ENCODE measurements at regions not wholly inside any gene's neighbourhood (a gene's known extent, or its start where the extent isn't known, plus 50 kb on each side); places are given as distances from the start of the nearest gene placed in this dataset.

DNA sequence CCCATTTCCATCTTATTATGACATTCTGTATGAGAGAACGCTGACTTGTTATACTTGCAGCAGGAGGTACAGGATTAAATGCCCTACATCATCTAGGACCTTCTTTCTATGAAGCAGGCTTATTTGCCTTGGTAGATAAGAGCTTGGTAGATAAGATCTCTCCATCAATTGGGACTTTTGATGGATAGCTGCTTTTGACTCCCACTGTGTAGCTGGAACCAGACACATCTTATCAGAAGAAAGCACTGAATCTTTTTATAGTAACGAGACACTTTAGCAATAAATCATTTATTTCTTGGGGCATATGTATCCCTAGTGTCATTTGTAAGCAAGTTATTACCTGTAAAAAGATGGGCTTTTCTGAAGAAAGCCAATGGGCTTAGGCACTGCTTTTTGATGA is 613.9 kb downstream of the TECRL start:
- Histone ChIP-seq H3K9me3 (ENCODE audit: control insufficient read depth, low read length) (no peaks in the 10 kb centered on the region), H3K4me1 (ENCODE audit: control insufficient read depth, insufficient read depth, low read length) (no peaks in the 10 kb centered on the region), H3K27ac (ENCODE audit: low read depth, low read length) (no peak overlapping the region), H3K36me3 (ENCODE audit: control insufficient read depth, insufficient read depth, low read length) (no peaks in the 10 kb centered on the region), H3K9ac (ENCODE audit: extremely low read depth, low read length, poor library complexity, severe bottlenecking) (no peak overlapping the region), H3K27me3 (ENCODE audit: control insufficient read depth, insufficient read depth, low read length, poor library complexity, severe bottlenecking) (no peaks in the 10 kb centered on the region), H3K4me3 (ENCODE audit: low read length) (no peak overlapping the region)
- TF ChIP-seq, protein P1, sequence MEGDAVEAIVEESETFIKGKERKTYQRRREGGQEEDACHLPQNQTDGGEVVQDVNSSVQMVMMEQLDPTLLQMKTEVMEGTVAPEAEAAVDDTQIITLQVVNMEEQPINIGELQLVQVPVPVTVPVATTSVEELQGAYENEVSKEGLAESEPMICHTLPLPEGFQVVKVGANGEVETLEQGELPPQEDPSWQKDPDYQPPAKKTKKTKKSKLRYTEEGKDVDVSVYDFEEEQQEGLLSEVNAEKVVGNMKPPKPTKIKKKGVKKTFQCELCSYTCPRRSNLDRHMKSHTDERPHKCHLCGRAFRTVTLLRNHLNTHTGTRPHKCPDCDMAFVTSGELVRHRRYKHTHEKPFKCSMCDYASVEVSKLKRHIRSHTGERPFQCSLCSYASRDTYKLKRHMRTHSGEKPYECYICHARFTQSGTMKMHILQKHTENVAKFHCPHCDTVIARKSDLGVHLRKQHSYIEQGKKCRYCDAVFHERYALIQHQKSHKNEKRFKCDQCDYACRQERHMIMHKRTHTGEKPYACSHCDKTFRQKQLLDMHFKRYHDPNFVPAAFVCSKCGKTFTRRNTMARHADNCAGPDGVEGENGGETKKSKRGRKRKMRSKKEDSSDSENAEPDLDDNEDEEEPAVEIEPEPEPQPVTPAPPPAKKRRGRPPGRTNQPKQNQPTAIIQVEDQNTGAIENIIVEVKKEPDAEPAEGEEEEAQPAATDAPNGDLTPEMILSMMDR (conservative IDR thresholded peaks at IDR 0.05) = no peak
- no peaks in the 10 kb centered on the region for H3K36me3 Mint-ChIP-seq (ENCODE audit: low read depth)
- H3K4me3 Mint-ChIP-seq = no peak overlapping the region
- 63 to 77% methylated on average over 2 of the region's 2 CpGs for WGBS, 2 experiments (ENCODE audit: insufficient coverage in 1 of 2, insufficient read length in 1 of 2)
- no peak overlapping the region for H3K27ac Mint-ChIP-seq
- H3K9me3 Mint-ChIP-seq = no peaks in the 10 kb centered on the region
- H3K4me1 Mint-ChIP-seq = peaks cover 10% of the 10 kb centered on the region
- no peak for DNase-seq
- no peaks in the 10 kb centered on the region for H3K27me3 Mint-ChIP-seq (ENCODE audit: insufficient read depth)

DNA sequence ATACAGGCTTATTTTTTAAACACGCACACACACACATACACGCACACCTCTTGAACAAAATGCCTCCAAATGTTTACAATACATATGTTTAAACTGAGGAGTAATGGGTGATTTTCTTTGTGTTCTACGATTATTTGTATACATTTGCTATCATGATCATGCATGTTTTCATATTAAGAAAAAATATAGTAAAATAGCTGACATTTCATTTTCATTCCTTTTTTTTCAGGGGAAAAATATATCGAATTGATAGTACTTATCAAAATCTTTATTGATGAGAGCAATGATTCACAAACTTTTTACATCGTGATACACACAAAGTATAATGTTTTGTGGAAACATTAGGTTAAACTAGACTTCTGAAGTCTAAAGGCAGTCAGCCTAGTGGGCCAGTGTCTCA is 618.9 kb downstream of the TECRL start:
- no peak for DNase-seq
- TF ChIP-seq, protein P1 (conservative IDR thresholded peaks at IDR 0.05) = no peak
- Mint-ChIP-seq H3K36me3 (ENCODE audit: low read depth) (no peaks in the 10 kb centered on the region), H3K9me3 (no peaks in the 10 kb centered on the region), H3K4me1 (peaks cover 4% of the 10 kb centered on the region), H3K27me3 (ENCODE audit: insufficient read depth) (no peaks in the 10 kb centered on the region), H3K27ac (no peak overlapping the region), H3K4me3 (no peak overlapping the region)
- no peaks in the 10 kb centered on the region for H3K9me3 ChIP-seq (ENCODE audit: control insufficient read depth, low read length)
- H3K9ac ChIP-seq (ENCODE audit: extremely low read depth, low read length, poor library complexity, severe bottlenecking) = no peak overlapping the region
- H3K36me3 ChIP-seq (ENCODE audit: control insufficient read depth, insufficient read depth, low read length) = no peaks in the 10 kb centered on the region
- no peak overlapping the region for H3K27ac ChIP-seq (ENCODE audit: low read depth, low read length)
- H3K4me1 ChIP-seq (ENCODE audit: control insufficient read depth, insufficient read depth, low read length) = no peaks in the 10 kb centered on the region
- WGBS, 2 experiments (ENCODE audit: insufficient coverage in 1 of 2, insufficient read length in 1 of 2) = 94 to 100% methylated on average over 1 to 4 of the region's 5 CpGs
- no peak overlapping the region for H3K4me3 ChIP-seq (ENCODE audit: low read length)
- H3K27me3 ChIP-seq (ENCODE audit: control insufficient read depth, insufficient read depth, low read length, poor library complexity, severe bottlenecking) = no peaks in the 10 kb centered on the region

DNA sequence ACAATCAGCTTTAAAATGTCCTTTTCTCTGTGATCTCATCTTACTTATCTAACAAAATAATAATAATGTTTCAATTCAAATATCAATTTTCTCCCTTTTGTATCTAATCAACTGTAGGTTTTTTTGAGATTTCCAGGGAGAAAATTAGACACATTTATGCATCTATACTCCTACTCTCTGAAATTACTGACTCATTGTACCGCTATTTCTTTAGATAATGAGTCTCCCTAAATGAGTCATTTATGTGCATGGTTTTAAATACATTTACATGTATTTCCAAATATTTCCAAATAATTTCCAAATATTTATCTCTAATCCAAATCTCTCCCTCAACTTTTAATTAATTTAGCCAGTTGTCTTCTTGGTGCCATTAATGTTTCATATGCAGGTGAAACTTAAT is 621.0 kb downstream of the TECRL start:
- H3K27ac ChIP-seq (ENCODE audit: low read depth, low read length) = no peak overlapping the region
- no peaks in the 10 kb centered on the region for H3K9me3 ChIP-seq (ENCODE audit: control insufficient read depth, low read length)
- WGBS, 2 experiments (ENCODE audit: insufficient coverage in 1 of 2, insufficient read length in 1 of 2) = 90% methylated on average over 1 of the region's 1 CpG; no CpG with 5 or more reads in 1 of the 2 experiments
- H3K4me1 ChIP-seq (ENCODE audit: control insufficient read depth, insufficient read depth, low read length) = no peaks in the 10 kb centered on the region
- DNase-seq = no peak
- TF ChIP-seq, protein P1 (conservative IDR thresholded peaks at IDR 0.05) = no peak
- no peak overlapping the region for H3K4me3 ChIP-seq (ENCODE audit: low read length)
- H3K36me3 Mint-ChIP-seq (ENCODE audit: low read depth) = no peaks in the 10 kb centered on the region
- no peaks in the 10 kb centered on the region for H3K9me3 Mint-ChIP-seq
- no peaks in the 10 kb centered on the region for H3K4me1 Mint-ChIP-seq
- no peaks in the 10 kb centered on the region for H3K27me3 ChIP-seq (ENCODE audit: control insufficient read depth, insufficient read depth, low read length, poor library complexity, severe bottlenecking)
- no peak overlapping the region for H3K9ac ChIP-seq (ENCODE audit: extremely low read depth, low read length, poor library complexity, severe bottlenecking)
- H3K4me3 Mint-ChIP-seq = no peak overlapping the region
- no peaks in the 10 kb centered on the region for H3K36me3 ChIP-seq (ENCODE audit: control insufficient read depth, insufficient read depth, low read length)
- no peaks in the 10 kb centered on the region for H3K27me3 Mint-ChIP-seq (ENCODE audit: insufficient read depth)
- H3K27ac Mint-ChIP-seq = no peak overlapping the region
